MM.1S (cell line): ENCODE measurements at regions not wholly inside any gene's neighbourhood (a gene's known extent, or its start where the extent isn't known, plus 50 kb on each side); places are given as distances from the start of the nearest gene placed in this dataset.

ENCODE experiments used
- CTCF ChIP-seq: fragments of 300-600 bp; sonication (generic); IDR thresholded peaks from 2 replicates; pipeline ENCODE4 v1.5.1; 2016; ENCODE audit warnings: antibody characterized with exemption, low read length, mixed read lengths
- EZH2 ChIP-seq: fragments of 300-600 bp; sonication (generic); optimal IDR thresholded peaks from 2 replicates; pipeline ENCODE3; 2017; ENCODE audit warnings: low read depth, mild to moderate bottlenecking, antibody characterized with exemption, low read length, mixed read lengths

DNA sequence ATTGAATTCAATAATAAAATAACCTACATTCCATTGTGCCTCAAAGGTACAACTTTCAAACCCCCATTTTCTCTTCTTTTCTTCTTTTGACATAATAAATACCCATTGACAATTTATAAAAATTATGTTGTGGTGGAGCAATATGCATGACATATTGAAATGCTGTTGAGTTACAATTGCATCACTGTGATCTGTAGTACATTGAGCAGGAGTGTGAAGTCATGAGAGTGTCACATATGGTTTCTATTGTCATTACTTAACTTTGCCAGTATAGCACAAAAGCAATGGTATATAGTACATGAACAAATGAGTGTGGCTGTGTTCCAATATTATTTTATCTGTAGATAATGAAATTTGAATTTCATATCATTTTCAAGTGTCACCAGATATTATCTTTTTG, 441.3 kb downstream of the GJA1 start:
- TF ChIP-seq CTCF (no peak), EZH2 (no peak)
